Neutrophil (primary cell): ENCODE measurements at regions not wholly inside any gene's neighbourhood (a gene's known extent, or its start where the extent isn't known, plus 50 kb on each side); places are given as distances from the start of the nearest gene placed in this dataset.

Experiments
- H3K27ac ChIP-seq: fragments of 200-600 bp; sonication (generic); 2 replicates; pipeline ENCODE4 v1.5.1; 2016; ENCODE audit warnings: mild to moderate bottlenecking, moderate library complexity
- H3K27me3 ChIP-seq: fragments of 200-600 bp; sonication (generic); 2 replicates; pipeline ENCODE4 v1.6.0; 2016; ENCODE audit warnings: mild to moderate bottlenecking
- H3K36me3 ChIP-seq: fragments of 200-600 bp; sonication (generic); 2 replicates; pipeline ENCODE4 v1.5.1; 2017
- H3K4me1 ChIP-seq, 2 experiments: fragments of 200-600 bp in 1 of 2; sonication (generic) in 1 of 2; 1 replicate in 1 of 2; 2 replicates in 1 of 2; pipeline versions ENCODE4 v1.5.1 to v1.6.1; 2013 to 2016; ENCODE audit warnings: low read depth in 1 of 2, low read length in 1 of 2, mild to moderate bottlenecking in 1 of 2, moderate library complexity in 1 of 2; ENCODE audit not compliant: control insufficient read depth in 1 of 2, insufficient read depth in 1 of 2
- H3K4me3 ChIP-seq, 2 experiments: fragments of 200-600 bp in 1 of 2; sonication (generic) in 1 of 2; 1 replicate in 1 of 2; 2 replicates in 1 of 2; pipeline ENCODE4 v1.5.1; 2013 to 2016; ENCODE audit warnings: low read depth in 1 of 2, low read length in 1 of 2, mild to moderate bottlenecking in 1 of 2, moderate library complexity in 1 of 2
- H3K9me3 ChIP-seq: fragments of 200-600 bp; sonication (generic); 2 replicates; pipeline ENCODE4 v1.5.1; 2016
- TF ChIP-seq, protein P1 (sequence below): fragments of 200-600 bp; sonication (generic); IDR thresholded peaks from 2 replicates; pipeline ENCODE4 v1.5.1; 2016; ENCODE audit warnings: antibody characterized with exemption

DNA sequence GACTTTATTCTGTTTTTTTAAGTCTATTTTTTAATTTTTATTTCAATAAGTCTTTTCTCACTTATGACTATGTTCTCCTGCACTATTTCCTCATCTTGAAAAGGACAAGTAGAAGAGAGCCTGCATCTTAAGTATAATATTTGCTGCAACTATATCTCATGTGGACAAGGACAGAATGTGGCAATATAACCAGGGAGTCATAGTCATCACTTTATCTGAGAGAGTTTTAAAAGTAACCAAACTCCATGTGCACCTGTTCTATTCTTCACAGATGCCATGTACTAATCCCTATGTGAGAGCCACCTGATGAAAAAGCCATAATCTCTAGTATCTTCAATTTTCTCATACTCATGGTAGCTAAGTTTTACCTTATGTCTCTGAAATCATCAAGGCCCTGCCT is 104.2 kb upstream of the SOX6 start:
- no peaks in the 10 kb centered on the region for H3K36me3 ChIP-seq
- H3K4me3 ChIP-seq = no peak overlapping the region
- H3K27me3 ChIP-seq = peaks cover 7% of the 10 kb centered on the region
- no peak overlapping the region for H3K27ac ChIP-seq
- H3K4me1 ChIP-seq = no peaks in the 10 kb centered on the region
- TF ChIP-seq, protein P1, sequence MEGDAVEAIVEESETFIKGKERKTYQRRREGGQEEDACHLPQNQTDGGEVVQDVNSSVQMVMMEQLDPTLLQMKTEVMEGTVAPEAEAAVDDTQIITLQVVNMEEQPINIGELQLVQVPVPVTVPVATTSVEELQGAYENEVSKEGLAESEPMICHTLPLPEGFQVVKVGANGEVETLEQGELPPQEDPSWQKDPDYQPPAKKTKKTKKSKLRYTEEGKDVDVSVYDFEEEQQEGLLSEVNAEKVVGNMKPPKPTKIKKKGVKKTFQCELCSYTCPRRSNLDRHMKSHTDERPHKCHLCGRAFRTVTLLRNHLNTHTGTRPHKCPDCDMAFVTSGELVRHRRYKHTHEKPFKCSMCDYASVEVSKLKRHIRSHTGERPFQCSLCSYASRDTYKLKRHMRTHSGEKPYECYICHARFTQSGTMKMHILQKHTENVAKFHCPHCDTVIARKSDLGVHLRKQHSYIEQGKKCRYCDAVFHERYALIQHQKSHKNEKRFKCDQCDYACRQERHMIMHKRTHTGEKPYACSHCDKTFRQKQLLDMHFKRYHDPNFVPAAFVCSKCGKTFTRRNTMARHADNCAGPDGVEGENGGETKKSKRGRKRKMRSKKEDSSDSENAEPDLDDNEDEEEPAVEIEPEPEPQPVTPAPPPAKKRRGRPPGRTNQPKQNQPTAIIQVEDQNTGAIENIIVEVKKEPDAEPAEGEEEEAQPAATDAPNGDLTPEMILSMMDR = no peak
- H3K9me3 ChIP-seq = no peaks in the 10 kb centered on the region

DNA sequence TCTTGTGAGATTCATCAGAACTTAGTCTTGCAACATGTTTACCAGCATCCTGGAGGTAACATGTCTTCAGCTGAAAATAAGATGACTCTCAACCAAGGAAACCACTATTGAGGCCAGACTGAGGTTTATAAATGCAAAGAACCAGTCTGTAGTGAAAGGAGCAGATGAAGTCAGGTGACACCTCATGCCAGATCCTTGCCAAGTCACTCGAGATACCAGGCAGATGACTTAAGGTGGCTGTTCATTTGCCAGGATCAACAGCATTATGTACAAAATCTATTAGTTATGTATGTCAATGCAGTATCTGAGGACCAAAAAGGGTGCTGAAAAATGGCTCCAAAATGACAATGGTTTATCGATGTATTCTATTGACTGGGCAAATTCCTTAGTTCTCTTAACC is 100.0 kb upstream of the SOX6 start:
- H3K27me3 ChIP-seq = no peaks in the 10 kb centered on the region
- H3K9me3 ChIP-seq = no peaks in the 10 kb centered on the region
- no peaks in the 10 kb centered on the region for H3K36me3 ChIP-seq
- TF ChIP-seq, protein P1 = no peak
- no peak overlapping the region for H3K4me3 ChIP-seq
- no peak overlapping the region for H3K27ac ChIP-seq
- H3K4me1 ChIP-seq = no peaks in the 10 kb centered on the region

DNA sequence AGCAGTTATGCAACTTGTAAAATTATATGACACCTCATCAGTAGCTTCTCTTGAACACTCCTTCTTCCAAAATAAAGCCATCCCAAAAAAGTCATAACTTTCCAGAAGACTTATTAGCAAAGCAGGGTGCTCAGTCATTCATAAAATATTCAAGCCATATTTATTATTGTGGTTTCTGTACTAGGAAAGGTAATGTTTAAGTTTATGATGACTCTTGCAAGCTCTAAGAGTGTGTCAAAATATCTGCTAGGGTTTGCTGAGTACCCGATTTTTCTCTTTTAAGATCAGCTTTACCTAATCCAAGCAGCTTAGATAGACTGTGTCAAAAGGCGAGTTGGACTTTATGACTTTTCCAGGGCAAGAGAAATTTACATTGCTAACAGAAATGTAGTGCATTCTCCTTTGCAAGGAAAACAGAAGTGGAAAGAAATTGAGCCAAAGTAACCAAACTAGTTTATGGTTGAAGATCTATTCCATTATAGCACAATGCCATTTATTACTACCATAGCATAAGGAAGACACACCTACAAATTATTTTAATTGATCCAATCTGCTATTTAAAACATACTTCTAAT is 98.0 kb upstream of the SOX6 start:
- TF ChIP-seq, protein P1 = no peak

DNA sequence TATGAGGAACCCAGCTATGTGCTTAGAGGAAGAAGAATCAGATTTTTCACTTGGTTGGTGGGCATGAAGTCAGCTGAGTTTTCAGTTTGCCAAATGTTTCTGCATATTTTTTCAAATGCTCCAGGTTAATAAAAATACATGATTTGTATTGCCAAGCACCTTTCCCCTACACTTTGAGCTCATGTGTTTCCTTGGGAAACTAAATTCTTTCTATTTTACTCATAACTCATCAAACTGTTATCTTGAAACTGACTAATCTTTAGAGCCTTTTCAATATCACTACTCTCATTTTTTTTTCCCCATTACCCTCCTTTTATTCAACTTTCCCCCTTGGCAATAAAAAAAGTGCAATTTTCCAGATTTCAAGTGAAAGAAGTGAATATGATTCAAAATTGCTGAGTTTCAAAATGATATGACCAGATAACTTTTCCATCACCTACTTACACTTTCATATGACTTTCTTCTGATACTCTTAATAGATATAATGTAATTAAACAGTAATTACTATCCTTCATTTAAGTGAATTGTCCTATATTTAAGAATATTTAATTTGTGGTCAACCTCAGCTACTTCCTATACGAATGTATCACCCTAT is 91.9 kb upstream of the SOX6 start:
- Histone ChIP-seq H3K4me3 (no peak overlapping the region), H3K9me3 (no peaks in the 10 kb centered on the region), H3K27me3 (no peaks in the 10 kb centered on the region), H3K27ac (no peak overlapping the region), H3K36me3 (no peaks in the 10 kb centered on the region), H3K4me1 (no peaks in the 10 kb centered on the region)
- TF ChIP-seq, protein P1 = no peak

More for the DNA sequence above, 98.0 kb upstream of the SOX6 start:
- Histone ChIP-seq H3K27ac (no peak overlapping the region), H3K36me3 (no peaks in the 10 kb centered on the region), H3K4me1 (no peaks in the 10 kb centered on the region), H3K9me3 (no peaks in the 10 kb centered on the region), H3K27me3 (no peaks in the 10 kb centered on the region), H3K4me3 (no peak overlapping the region)

DNA sequence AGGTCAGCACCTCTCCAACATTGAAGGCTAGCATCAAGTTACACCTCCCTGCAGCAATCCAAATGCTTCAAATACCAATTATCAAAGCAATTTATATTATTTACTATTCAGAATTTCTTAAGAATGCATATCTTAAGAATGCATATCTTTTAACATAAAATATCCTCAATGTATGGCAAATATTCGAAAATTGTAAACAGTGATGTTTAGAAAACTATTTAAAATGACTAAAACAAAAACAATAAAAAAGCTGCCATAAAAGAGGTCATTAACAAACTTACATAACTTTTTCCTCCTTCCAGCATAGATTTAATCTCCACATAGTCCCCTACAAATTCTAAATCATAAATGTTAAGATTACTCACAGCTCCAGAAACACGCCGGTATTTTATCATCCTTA is 85.1 kb upstream of the SOX6 start:
- H3K4me3 ChIP-seq = no peak overlapping the region
- no peaks in the 10 kb centered on the region for H3K9me3 ChIP-seq
- H3K4me1 ChIP-seq = no peaks in the 10 kb centered on the region
- H3K27me3 ChIP-seq = no peaks in the 10 kb centered on the region
- H3K36me3 ChIP-seq = no peaks in the 10 kb centered on the region
- H3K27ac ChIP-seq = no peak overlapping the region
- TF ChIP-seq, protein P1 = no peak
